CD4-positive, alpha-beta T cell (primary cell): ENCODE measurements at regions not wholly inside any gene's neighbourhood (a gene's known extent, or its start where the extent isn't known, plus 50 kb on each side); places are given as distances from the start of the nearest gene placed in this dataset.

Source experiments
- ATAC-seq: fragments of 200-7000 bp; cut with Tn5 transposase; one replicate; pipeline ENCODE4 v1.10.0; 2022; ENCODE audit warnings: mild to moderate bottlenecking; ENCODE audit not compliant: poor library complexity
- CTCF ChIA-PET: fragments of 350-600 bp; sonication (Branson Sonifier 250); formaldehyde crosslinking; loops from one replicate; lab custom pipeline; 2021; ENCODE audit warnings: antibody characterized with exemption, inconsistent platforms; lab: Charles Lee
- POLR2A ChIA-PET: fragments of 350-600 bp; sonication (Branson Sonifier 250); formaldehyde crosslinking; loops from one replicate; lab custom pipeline; 2021; ENCODE audit warnings: antibody characterized with exemption, inconsistent platforms; lab: Charles Lee
- DNase-seq, 14 experiments: peaks; one replicate each; pipeline ENCODE4 v3.0.0-alpha.2; 2013 to 2020; ENCODE audit warnings: mixed read lengths in 2 of 14
- H3K27ac ChIP-seq, 2 donors: one replicate each; pipeline versions ENCODE4 v1.5.1 to v1.7.0; 2013; ENCODE audit warnings: low read length in 2 of 2, low read depth in 1 of 2, mild to moderate bottlenecking in 1 of 2
- H3K27me3 ChIP-seq, 2 experiments: 1 replicate in 1 of 2; 2 replicates in 1 of 2; pipeline versions ENCODE4 v1.6.1 to v1.7.0; 2013; ENCODE audit warnings: low read length in 2 of 2, control low read depth in 1 of 2, mild to moderate bottlenecking in 1 of 2, moderate library complexity in 1 of 2; ENCODE audit not compliant: insufficient read depth in 2 of 2, control insufficient read depth in 1 of 2
- H3K36me3 ChIP-seq: one replicate; pipeline ENCODE4 v1.6.1; 2013; ENCODE audit warnings: low read length, control low read depth; ENCODE audit not compliant: insufficient read depth
- H3K4me1 ChIP-seq: one replicate; pipeline ENCODE4 v1.6.1; 2013; ENCODE audit warnings: low read length, control low read depth; ENCODE audit not compliant: insufficient read depth
- H3K4me3 ChIP-seq: one replicate; pipeline ENCODE4 v1.5.1; 2013; ENCODE audit warnings: mild to moderate bottlenecking, low read length, moderate library complexity
- H3K9me3 ChIP-seq, 2 experiments: 1 replicate in 1 of 2; 2 replicates in 1 of 2; pipeline versions ENCODE4 v1.6.1 to v1.7.0; 2013; ENCODE audit warnings: low read length in 2 of 2, mild to moderate bottlenecking in 2 of 2, control low read depth in 1 of 2, moderate library complexity in 1 of 2; ENCODE audit not compliant: control insufficient read depth in 1 of 2, insufficient read depth in 1 of 2
- H3K27ac Mint-ChIP-seq: one replicate; pipeline ENCODE4 v1.8.0; 2020; ENCODE audit warnings: mixed read lengths
- H3K27me3 Mint-ChIP-seq: one replicate; pipeline ENCODE4 v1.8.0; 2021; ENCODE audit warnings: mixed read lengths
- H3K36me3 Mint-ChIP-seq: one replicate; pipeline ENCODE4 v1.8.0; 2021; ENCODE audit warnings: low read depth, mixed read lengths
- H3K4me1 Mint-ChIP-seq: one replicate; pipeline ENCODE4 v1.8.0; 2021; ENCODE audit warnings: low read depth, mixed read lengths
- H3K4me3 Mint-ChIP-seq: one replicate; pipeline ENCODE4 v1.8.0; 2020; ENCODE audit warnings: mild to moderate bottlenecking, mixed read lengths
- H3K9me3 Mint-ChIP-seq: one replicate; pipeline ENCODE4 v1.8.0; 2020; ENCODE audit warnings: mixed read lengths
- intact Hi-C, 2 experiments: fragments of 100-400 bp; cut with DNase I in 1 of 2; cut with micrococcal nuclease in 1 of 2; formaldehyde crosslinking; loops; one replicate each; pipeline versions ENCODE4 v1.15.1 to v1.9.0; 2023 to 2025; cut with DNase I, micrococcal nuclease
- TF ChIP-seq, protein P1 (sequence below): fragments of 200-600 bp; IDR thresholded peaks from one replicate; pipeline ENCODE4 v1.8.0; 2022; ENCODE audit warnings: antibody characterized with exemption, mild to moderate bottlenecking

DNA sequence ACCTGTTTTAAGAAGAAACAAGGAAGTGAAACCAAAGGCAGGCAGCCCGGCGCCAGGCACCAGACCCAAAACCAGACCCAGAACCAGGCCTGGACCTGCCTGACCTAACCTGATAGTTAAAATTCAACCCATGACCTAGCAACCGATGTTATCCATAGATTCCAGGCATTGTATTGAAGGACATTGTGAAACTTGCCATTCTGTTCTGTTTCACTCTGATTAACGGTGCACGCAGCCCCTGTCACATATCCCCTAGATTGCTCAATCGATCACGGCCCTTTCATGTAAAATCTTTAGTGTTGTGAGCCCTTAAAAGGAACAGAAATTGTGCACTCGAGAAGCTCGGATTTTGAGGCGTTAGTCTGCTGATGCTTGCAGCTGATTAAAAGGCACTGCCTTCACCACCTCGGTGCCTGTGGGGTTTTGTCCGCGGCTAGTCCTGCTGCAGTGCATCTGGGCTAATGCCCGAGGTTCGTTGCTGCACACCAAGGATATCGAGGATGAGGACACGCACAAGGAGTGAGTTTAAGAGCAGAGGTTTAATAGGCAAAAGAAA lies 262.5 kb upstream of the TMEM132C start:
- TF ChIP-seq, protein P1, sequence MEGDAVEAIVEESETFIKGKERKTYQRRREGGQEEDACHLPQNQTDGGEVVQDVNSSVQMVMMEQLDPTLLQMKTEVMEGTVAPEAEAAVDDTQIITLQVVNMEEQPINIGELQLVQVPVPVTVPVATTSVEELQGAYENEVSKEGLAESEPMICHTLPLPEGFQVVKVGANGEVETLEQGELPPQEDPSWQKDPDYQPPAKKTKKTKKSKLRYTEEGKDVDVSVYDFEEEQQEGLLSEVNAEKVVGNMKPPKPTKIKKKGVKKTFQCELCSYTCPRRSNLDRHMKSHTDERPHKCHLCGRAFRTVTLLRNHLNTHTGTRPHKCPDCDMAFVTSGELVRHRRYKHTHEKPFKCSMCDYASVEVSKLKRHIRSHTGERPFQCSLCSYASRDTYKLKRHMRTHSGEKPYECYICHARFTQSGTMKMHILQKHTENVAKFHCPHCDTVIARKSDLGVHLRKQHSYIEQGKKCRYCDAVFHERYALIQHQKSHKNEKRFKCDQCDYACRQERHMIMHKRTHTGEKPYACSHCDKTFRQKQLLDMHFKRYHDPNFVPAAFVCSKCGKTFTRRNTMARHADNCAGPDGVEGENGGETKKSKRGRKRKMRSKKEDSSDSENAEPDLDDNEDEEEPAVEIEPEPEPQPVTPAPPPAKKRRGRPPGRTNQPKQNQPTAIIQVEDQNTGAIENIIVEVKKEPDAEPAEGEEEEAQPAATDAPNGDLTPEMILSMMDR = no peak
- Histone ChIP-seq H3K4me3 (no peak overlapping the region), H3K27ac (no peak overlapping the region), H3K27me3 (no peaks in the 10 kb centered on the region), H3K36me3 (no peaks in the 10 kb centered on the region), H3K4me1 (no peaks in the 10 kb centered on the region), H3K9me3 (peaks cover 0 to 11% of the 10 kb centered on the region in 2 experiments)
- Mint-ChIP-seq H3K36me3 (no peaks in the 10 kb centered on the region), H3K27me3 (no peaks in the 10 kb centered on the region), H3K4me1 (no peaks in the 10 kb centered on the region), H3K27ac (no peak overlapping the region), H3K9me3 (peaks cover 4% of the 10 kb centered on the region), H3K4me3 (no peak overlapping the region)
- DNase-seq (no peak), ATAC-seq (no peak)
- CTCF ChIA-PET = no interaction called here
- POLR2A ChIA-PET = no interaction called here
- intact Hi-C loops = no loop called here

DNA sequence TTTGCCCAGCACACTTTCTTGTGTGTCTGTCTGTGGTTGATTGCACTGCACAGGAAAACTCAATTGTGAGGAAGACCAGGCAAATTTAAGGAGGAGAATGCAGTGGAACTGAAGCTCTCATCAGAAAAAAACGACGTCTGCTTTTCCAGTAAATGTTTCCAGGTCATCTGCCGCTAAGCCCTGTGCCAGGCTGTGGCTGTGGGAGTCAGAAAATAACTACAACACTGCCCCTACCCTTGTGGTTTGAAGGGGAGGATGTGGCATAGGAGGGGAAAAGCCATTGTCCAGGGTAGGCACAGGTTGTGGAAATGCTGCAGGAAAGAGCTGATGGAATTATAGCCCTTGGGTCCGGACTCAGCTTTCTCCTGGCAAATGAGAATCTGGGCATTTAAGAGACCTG lies 259.7 kb upstream of the TMEM132C start:
- Histone ChIP-seq H3K27ac (no peak overlapping the region), H3K36me3 (no peaks in the 10 kb centered on the region), H3K27me3 (no peaks in the 10 kb centered on the region), H3K4me1 (no peaks in the 10 kb centered on the region), H3K4me3 (no peak overlapping the region), H3K9me3 (peaks cover 0 to 7% of the 10 kb centered on the region in 2 experiments)
- ATAC-seq (no peak), DNase-seq (no peak)
- H3K4me1 Mint-ChIP-seq = no peaks in the 10 kb centered on the region
- TF ChIP-seq, protein P1 = no peak
- H3K9me3 Mint-ChIP-seq = peaks cover 2% of the 10 kb centered on the region
- H3K36me3 Mint-ChIP-seq = no peaks in the 10 kb centered on the region
- no peak overlapping the region for H3K27ac Mint-ChIP-seq
- intact Hi-C loops = no loop called here
- no peak overlapping the region for H3K4me3 Mint-ChIP-seq
- no peaks in the 10 kb centered on the region for H3K27me3 Mint-ChIP-seq
- ChIA-PET CTCF (no interaction called here), POLR2A (no interaction called here)

DNA sequence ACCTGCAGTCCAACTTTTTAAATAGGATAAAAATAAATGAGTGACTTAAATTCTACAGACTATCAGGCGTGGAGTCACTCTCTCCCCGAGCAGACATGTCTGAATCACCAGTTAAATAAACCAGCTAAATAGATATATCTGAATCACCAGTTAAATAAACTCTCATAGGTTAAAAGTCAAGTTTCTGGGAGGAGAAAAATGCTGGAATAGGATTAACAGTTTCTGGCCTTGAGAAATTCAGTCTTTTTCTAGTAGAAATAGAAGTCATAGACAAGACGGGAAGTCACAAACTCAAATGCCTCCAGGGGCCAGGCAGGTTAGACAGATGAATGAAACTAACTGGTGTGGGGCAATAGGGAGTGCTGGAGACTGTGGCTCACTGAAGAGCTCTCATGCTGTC lies 258.6 kb upstream of the TMEM132C start:
- ChIA-PET POLR2A (no interaction called here), CTCF (no interaction called here)
- intact Hi-C loops = no loop called here
- Histone ChIP-seq H3K9me3 (peaks cover 0 to 7% of the 10 kb centered on the region in 2 experiments), H3K27me3 (no peaks in the 10 kb centered on the region), H3K4me3 (no peak overlapping the region), H3K4me1 (no peaks in the 10 kb centered on the region), H3K27ac (no peak overlapping the region), H3K36me3 (no peaks in the 10 kb centered on the region)
- ATAC-seq (no peak), DNase-seq (no peak)
- Mint-ChIP-seq H3K9me3 (no peaks in the 10 kb centered on the region), H3K4me1 (no peaks in the 10 kb centered on the region), H3K27me3 (no peaks in the 10 kb centered on the region), H3K36me3 (no peaks in the 10 kb centered on the region), H3K27ac (no peak overlapping the region), H3K4me3 (no peak overlapping the region)
- TF ChIP-seq, protein P1 = no peak
